VCaP (cell line): ENCODE measurements at regions not wholly inside any gene's neighbourhood (a gene's known extent, or its start where the extent isn't known, plus 50 kb on each side); places are given as distances from the start of the nearest gene placed in this dataset.

Experiments
- H3K27ac ChIP-seq: fragments of 450-650 bp; 2 replicates; pipeline ENCODE4 v1.5.1; 2017
- TF ChIP-seq, protein P1 (sequence below): fragments of 450-650 bp; conservative IDR thresholded peaks from 2 replicates; pipeline ENCODE4 v1.5.1; 2017; ENCODE audit warnings: mild to moderate bottlenecking, moderate library complexity

DNA sequence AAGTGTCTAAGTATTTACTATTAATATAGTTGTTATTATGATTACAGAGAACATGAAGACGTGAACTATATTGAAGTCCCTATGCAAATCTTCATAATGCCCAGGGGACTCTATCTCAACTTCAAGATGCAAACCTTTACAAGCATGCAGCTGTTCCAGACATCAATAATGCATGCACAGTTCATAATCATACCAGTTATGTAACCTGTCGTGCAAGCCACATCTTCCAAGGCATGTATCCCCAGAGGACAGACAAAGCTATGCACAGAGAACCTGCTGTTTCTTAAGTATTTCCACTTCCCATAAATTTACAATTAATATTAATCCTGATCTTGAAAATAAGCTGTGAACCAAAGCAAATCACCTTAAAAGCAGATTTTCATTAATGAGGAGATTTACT, 534.1 kb downstream of the TUSC7 start:
- H3K27ac ChIP-seq = no peak overlapping the region
- TF ChIP-seq, protein P1, sequence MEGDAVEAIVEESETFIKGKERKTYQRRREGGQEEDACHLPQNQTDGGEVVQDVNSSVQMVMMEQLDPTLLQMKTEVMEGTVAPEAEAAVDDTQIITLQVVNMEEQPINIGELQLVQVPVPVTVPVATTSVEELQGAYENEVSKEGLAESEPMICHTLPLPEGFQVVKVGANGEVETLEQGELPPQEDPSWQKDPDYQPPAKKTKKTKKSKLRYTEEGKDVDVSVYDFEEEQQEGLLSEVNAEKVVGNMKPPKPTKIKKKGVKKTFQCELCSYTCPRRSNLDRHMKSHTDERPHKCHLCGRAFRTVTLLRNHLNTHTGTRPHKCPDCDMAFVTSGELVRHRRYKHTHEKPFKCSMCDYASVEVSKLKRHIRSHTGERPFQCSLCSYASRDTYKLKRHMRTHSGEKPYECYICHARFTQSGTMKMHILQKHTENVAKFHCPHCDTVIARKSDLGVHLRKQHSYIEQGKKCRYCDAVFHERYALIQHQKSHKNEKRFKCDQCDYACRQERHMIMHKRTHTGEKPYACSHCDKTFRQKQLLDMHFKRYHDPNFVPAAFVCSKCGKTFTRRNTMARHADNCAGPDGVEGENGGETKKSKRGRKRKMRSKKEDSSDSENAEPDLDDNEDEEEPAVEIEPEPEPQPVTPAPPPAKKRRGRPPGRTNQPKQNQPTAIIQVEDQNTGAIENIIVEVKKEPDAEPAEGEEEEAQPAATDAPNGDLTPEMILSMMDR = no peak

DNA sequence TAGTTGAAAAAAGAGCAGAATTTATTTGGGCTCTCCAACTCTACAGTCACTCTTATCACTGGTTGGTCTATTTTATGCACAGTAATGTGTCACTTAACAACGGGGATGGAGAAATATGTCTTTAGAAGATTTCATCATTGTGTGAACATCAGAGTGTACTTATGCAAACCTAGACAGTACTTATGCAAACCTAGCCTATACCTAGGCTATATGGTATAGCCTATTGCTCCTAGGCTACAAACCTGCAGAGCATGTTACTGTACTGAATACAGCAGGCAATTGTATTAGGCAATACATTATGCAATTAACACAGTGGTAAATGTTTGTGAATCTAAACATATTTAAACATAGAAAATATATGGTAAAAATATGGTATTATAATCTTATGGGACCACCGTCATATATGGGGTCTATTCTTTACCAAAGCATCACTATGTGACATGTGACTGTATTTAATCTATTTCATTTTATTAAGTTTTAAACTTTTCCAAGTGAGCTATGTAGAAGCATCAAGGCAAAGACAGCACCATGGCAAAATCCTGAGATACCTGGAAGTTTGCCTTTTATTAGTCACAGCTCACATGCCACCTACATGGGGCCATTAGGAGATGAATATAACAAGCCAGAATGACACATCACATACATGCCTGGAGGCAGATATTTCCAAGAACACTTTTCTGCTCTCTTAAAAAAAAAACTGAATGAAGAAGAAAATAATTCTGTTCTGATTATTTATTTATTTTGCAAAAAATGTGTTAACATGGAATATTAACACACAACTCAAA, 537.4 kb downstream of the TUSC7 start:
- TF ChIP-seq, protein P1 = no peak
- no peak overlapping the region for H3K27ac ChIP-seq

DNA sequence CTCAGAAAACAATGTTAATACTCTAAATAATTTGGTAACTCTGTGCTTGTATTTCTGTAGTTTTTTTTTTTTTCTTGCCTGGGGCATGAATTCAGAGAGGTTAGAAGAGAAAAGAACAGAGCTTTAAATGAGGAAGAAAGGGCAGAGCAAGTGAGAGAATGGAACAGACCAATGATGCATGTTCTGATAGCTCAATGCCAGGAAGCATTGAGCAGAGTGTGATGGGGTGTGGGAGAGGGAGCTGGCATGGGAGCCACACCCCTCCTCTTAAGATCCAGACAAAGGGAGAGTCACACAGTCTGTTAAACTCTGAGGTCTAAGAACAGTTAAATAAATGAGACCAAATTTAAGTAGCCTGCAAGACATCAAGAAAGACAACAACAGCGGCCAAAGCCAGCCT, 538.6 kb downstream of the TUSC7 start:
- H3K27ac ChIP-seq = no peak overlapping the region
- TF ChIP-seq, protein P1 = no peak

DNA sequence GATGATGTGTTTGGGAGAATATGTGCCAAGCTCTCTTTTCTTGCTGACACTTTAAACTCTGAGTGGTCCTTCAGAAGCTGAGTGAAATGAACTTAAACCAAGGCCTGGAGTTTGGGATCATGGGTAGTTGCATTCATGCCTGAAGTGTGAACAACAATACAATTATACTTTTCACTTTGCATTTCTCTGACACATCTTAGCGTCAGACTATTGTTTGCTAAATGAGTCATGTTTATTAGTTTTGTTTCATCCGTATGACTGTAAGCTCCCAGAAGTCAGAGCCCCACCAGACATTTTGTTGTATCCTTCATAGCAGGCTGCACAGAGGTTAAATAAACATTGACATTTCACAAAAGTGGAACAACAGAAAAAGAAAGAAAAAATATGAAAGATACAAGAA, 542.6 kb downstream of the TUSC7 start:
- no peak overlapping the region for H3K27ac ChIP-seq
- TF ChIP-seq, protein P1 = no peak

DNA sequence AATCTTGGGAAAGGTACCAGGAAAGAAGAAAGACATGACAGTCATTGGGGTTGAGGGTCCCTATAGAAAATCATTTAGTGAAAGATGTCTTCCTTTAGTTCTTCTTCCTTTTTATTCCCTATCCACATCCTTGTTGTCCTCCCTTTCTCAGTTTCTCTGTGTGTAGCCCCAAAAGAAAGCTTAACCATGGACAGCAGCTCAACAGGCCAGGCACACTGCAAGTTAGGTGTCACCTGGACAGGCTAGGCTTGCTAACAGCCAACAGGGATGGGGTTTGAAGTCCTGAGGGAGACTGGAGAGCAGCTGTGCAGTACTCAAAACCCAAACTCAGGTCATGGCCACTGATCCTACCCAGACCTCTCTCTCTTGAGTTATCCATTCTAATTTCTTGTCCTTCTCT, 543.1 kb downstream of the TUSC7 start:
- TF ChIP-seq, protein P1 = no peak
- no peak overlapping the region for H3K27ac ChIP-seq

DNA sequence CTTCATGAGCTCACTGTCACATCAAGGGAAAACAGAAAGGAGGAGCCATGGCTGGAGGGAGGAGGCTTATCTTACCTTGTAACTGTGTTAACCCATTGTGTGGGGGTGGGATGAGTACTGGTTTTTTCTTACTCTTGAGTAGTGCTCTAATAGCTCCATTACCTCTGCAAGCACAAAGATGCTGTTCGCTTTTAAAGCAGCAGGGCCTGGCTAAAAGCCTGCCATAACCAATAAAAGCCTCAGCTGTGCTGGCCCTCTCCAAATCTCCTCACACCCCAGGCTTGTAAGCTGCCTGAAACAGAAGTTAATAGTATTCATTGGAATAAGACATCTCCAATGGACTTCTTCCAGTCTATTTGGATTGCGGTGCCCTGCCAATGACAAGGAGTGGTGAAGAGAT, 544.1 kb downstream of the TUSC7 start:
- TF ChIP-seq, protein P1 = no peak

DNA sequence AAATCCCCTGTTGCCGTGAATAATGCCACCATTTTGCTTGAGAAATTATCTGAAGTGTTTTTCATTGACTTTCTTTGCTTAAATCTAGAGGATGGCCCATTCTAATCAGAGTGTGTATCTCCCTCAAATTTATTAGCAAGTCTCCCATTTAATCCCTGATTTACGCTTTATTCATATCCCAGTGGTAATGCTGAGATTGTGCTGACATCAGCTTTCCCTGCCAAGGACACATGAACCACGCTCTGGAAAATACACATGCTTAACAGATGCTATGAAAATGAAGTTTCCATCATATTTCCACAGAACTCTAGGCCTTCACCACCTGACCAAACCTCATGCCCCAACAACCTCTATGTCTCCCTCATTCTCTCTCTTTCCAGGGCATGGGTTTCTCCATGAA, 545.4 kb downstream of the TUSC7 start:
- TF ChIP-seq, protein P1 = no peak
- H3K27ac ChIP-seq = no peak overlapping the region

More for the DNA sequence above, 544.1 kb downstream of the TUSC7 start:
- no peak overlapping the region for H3K27ac ChIP-seq
